Skeletal muscle tissue (tissue), 3 donors: ENCODE measurements at regions not wholly inside any gene's neighbourhood (a gene's known extent, or its start where the extent isn't known, plus 50 kb on each side); places are given as distances from the start of the nearest gene placed in this dataset.

Experiments used
- H3K27ac ChIP-seq: one replicate; pipeline ENCODE4 v1.7.0; 2013; ENCODE audit warnings: mild to moderate bottlenecking, low read depth, low read length, inconsistent platforms
- H3K27me3 ChIP-seq, 3 donors: one replicate each; pipeline ENCODE4 v1.7.0; 2013; ENCODE audit warnings: low read length in 3 of 3; ENCODE audit not compliant: control insufficient read depth in 3 of 3, insufficient read depth in 3 of 3
- H3K36me3 ChIP-seq, 3 donors: one replicate each; pipeline ENCODE4 v1.7.0; 2013; ENCODE audit warnings: low read length in 3 of 3; ENCODE audit not compliant: control insufficient read depth in 3 of 3, insufficient read depth in 3 of 3
- H3K4me1 ChIP-seq, 3 donors: one replicate each; pipeline ENCODE4 v1.7.0; 2013; ENCODE audit warnings: low read length in 3 of 3, mild to moderate bottlenecking in 3 of 3; ENCODE audit not compliant: control insufficient read depth in 3 of 3, insufficient read depth in 3 of 3
- H3K4me3 ChIP-seq, 3 donors: one replicate each; pipeline ENCODE4 v1.7.0; 2013; ENCODE audit warnings: low read length in 3 of 3
- H3K9ac ChIP-seq, 3 donors: one replicate each; pipeline ENCODE4 v1.7.0; 2013; ENCODE audit warnings: low read length in 3 of 3, mild to moderate bottlenecking in 3 of 3, moderate library complexity in 2 of 3, low read depth in 1 of 3
- H3K9me3 ChIP-seq, 3 donors: one replicate each; pipeline ENCODE4 v1.7.0; 2013; ENCODE audit warnings: low read length in 3 of 3; ENCODE audit not compliant: control insufficient read depth in 3 of 3
- donor health status: Osteomylitis.

- Histone ChIP-seq H3K9me3 (no peaks in the 10 kb centered on the region), H3K4me1 (no peaks in the 10 kb centered on the region), H3K9ac (no peak overlapping the region), H3K4me3 (no peak overlapping the region), H3K36me3 (no peaks in the 10 kb centered on the region), H3K27me3 (no peaks in the 10 kb centered on the region), H3K27ac (no peak overlapping the region)
Observed at GRCh38 chr10:130647341-130647740, 511.1 kb downstream of the GLRX3 start.

- H3K9ac ChIP-seq, result no peak overlapping the region
- H3K4me1 ChIP-seq, result no peaks in the 10 kb centered on the region
- no peaks in the 10 kb centered on the region for H3K9me3 ChIP-seq
- H3K27ac ChIP-seq, result no peak overlapping the region
- H3K4me3 ChIP-seq, result no peak overlapping the region
- H3K27me3 ChIP-seq, result peaks cover 0 to 2% (median 0%) of the 10 kb centered on the region in 3 donors
- H3K36me3 ChIP-seq, result no peaks in the 10 kb centered on the region
Observed at GRCh38 chr10:130648807-130649206, 512.6 kb downstream of the GLRX3 start.

- Histone ChIP-seq H3K4me1 (no peaks in the 10 kb centered on the region), H3K27me3 (peaks cover 0 to 8% (median 2%) of the 10 kb centered on the region in 3 donors), H3K27ac (no peak overlapping the region), H3K9ac (no peak overlapping the region), H3K4me3 (no peak overlapping the region), H3K36me3 (no peaks in the 10 kb centered on the region), H3K9me3 (no peaks in the 10 kb centered on the region)
Observed at GRCh38 chr10:130652544-130652943, 516.4 kb downstream of the GLRX3 start.

- Histone ChIP-seq H3K4me3 (no peak overlapping the region), H3K9ac (no peak overlapping the region), H3K27ac (no peak overlapping the region), H3K27me3 (peaks cover 0 to 11% (median 2%) of the 10 kb centered on the region in 3 donors), H3K36me3 (no peaks in the 10 kb centered on the region), H3K9me3 (no peaks in the 10 kb centered on the region), H3K4me1 (no peaks in the 10 kb centered on the region)
Observed at GRCh38 chr10:130652964-130653578, 516.9 kb downstream of the GLRX3 start.

GRCh38 chr10:130654726-130655125 lies 518.5 kb downstream of the GLRX3 start:
- no peaks in the 10 kb centered on the region for H3K36me3 ChIP-seq
- no peak overlapping the region for H3K27ac ChIP-seq
- H3K4me3 ChIP-seq, result no peak overlapping the region
- H3K9me3 ChIP-seq, result no peaks in the 10 kb centered on the region
- peaks cover 0 to 11% (median 2%) of the 10 kb centered on the region in 3 donors for H3K27me3 ChIP-seq
- H3K4me1 ChIP-seq, result no peaks in the 10 kb centered on the region
- H3K9ac ChIP-seq, result no peak overlapping the region

GRCh38 chr10:130655313-130656186 lies 519.4 kb downstream of the GLRX3 start:
- H3K36me3 ChIP-seq, result no peaks in the 10 kb centered on the region
- H3K4me3 ChIP-seq, result no peak overlapping the region
- no peak overlapping the region for H3K27ac ChIP-seq
- H3K27me3 ChIP-seq, result peaks cover 0 to 13% (median 2%) of the 10 kb centered on the region in 3 donors
- H3K9me3 ChIP-seq, result no peaks in the 10 kb centered on the region
- no peaks in the 10 kb centered on the region for H3K4me1 ChIP-seq
- H3K9ac ChIP-seq, result no peak overlapping the region

GRCh38 chr10:130656187-130656575 lies 520.0 kb downstream of the GLRX3 start:
- Histone ChIP-seq H3K4me1 (no peaks in the 10 kb centered on the region), H3K27ac (no peak overlapping the region), H3K9me3 (no peaks in the 10 kb centered on the region), H3K9ac (no peak overlapping the region), H3K4me3 (no peak overlapping the region), H3K36me3 (no peaks in the 10 kb centered on the region), H3K27me3 (peaks cover 0 to 16% (median 2%) of the 10 kb centered on the region in 3 donors)

GRCh38 chr10:130656582-130657133 lies 520.5 kb downstream of the GLRX3 start:
- Histone ChIP-seq H3K4me1 (no peaks in the 10 kb centered on the region), H3K9me3 (no peaks in the 10 kb centered on the region), H3K36me3 (no peaks in the 10 kb centered on the region), H3K9ac (no peak overlapping the region), H3K27me3 (peaks cover 0 to 16% (median 2%) of the 10 kb centered on the region in 3 donors), H3K4me3 (no peak overlapping the region), H3K27ac (no peak overlapping the region)

DNA sequence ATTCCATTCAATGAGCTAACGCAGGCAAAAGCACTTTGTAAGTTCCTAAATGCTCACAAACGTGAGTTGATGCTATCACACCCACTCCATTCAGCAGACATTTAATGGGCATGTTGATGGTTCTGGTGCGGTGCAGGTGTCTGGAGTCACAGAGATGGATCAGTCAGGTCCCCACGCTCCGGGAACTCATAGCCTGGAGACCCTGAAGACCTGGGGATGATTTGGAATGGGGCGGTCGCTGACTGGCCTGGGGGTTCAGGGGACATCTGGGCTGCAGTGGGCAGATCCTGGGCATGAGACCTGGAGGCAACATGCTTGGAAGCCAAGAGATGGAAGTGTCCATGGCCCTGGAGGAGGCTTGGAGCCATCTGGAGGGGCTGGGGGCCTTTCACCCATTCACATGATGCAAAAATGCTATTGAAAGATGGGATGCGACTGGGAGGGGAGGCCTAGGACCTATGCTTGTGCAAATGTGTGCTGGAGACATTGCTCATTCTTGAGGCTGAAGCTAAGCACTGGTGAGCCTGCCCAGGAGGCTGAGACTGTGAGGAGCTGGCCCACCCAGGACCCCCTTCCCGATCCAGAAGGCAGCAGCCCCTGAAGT lies 522.6 kb downstream of the GLRX3 start:
- no peak overlapping the region for H3K4me3 ChIP-seq
- no peaks in the 10 kb centered on the region for H3K4me1 ChIP-seq
- no peak overlapping the region for H3K27ac ChIP-seq
- no peaks in the 10 kb centered on the region for H3K36me3 ChIP-seq
- no peaks in the 10 kb centered on the region for H3K9me3 ChIP-seq
- H3K9ac ChIP-seq, result no peak overlapping the region
- H3K27me3 ChIP-seq, result peaks cover 0 to 16% (median 0%) of the 10 kb centered on the region in 3 donors

GRCh38 chr10:130659528-130659927 lies 523.3 kb downstream of the GLRX3 start:
- Histone ChIP-seq H3K27ac (no peak overlapping the region), H3K4me1 (no peaks in the 10 kb centered on the region), H3K27me3 (peaks cover 0 to 16% (median 0%) of the 10 kb centered on the region in 3 donors), H3K36me3 (no peaks in the 10 kb centered on the region), H3K4me3 (no peak overlapping the region), H3K9ac (no peak overlapping the region), H3K9me3 (no peaks in the 10 kb centered on the region)
